Gastroesophageal sphincter (tissue), 4 donors: ENCODE measurements at regions not wholly inside any gene's neighbourhood (a gene's known extent, or its start where the extent isn't known, plus 50 kb on each side); places are given as distances from the start of the nearest gene placed in this dataset.
"Not testable (repeated sequence)": the region's sequence is repeated elsewhere in the genome, so short reads cannot be mapped to it uniquely, and the experiment has no call there.

Experiments used
- ATAC-seq: fragments of 150-250 bp; one replicate; pipeline ENCODE4 v1.9.1; 2016; ENCODE audit warnings: mild to moderate bottlenecking, moderate library complexity
- H3K27ac ChIP-seq, 4 donors: fragments of 200-600 bp; sonication (generic) in 3 of 4; 1 replicate in 3 of 4; 2 replicates in 1 of 4; pipeline ENCODE4 v1.5.1; 2016 to 2019
- H3K27me3 ChIP-seq: fragments of 200-600 bp; sonication (generic); one replicate; pipeline ENCODE4 v1.5.1; 2019
- H3K36me3 ChIP-seq, 2 donors: fragments of 200-600 bp; sonication (generic); one replicate each; pipeline ENCODE4 v1.5.1; 2019; ENCODE audit warnings: control low read depth in 1 of 2
- H3K4me1 ChIP-seq, 3 donors: fragments of 200-600 bp; sonication (generic); 1 replicate in 2 of 3; 2 replicates in 1 of 3; pipeline ENCODE4 v1.5.1; 2016 to 2019; ENCODE audit warnings: control low read depth in 2 of 3
- H3K4me3 ChIP-seq, 2 donors: fragments of 200-600 bp; sonication (generic); one replicate each; pipeline ENCODE4 v1.5.1; 2019; ENCODE audit warnings: mild to moderate bottlenecking in 1 of 2, moderate library complexity in 1 of 2
- H3K9me3 ChIP-seq, 3 donors: fragments of 200-600 bp; sonication (generic); one replicate each; pipeline ENCODE4 v1.5.1; 2017 to 2019; ENCODE audit warnings: control low read depth in 2 of 3
- CTCF ChIP-seq, 4 experiments: fragments of 200-600 bp in 2 of 4; fragments of 450-650 bp in 2 of 4; sonication (generic) in 1 of 4; IDR thresholded peaks; one replicate each; pipeline ENCODE4 v1.5.1; 2017 to 2019; ENCODE audit warnings: antibody characterized with exemption in 4 of 4, mild to moderate bottlenecking in 2 of 4, moderate library complexity in 2 of 4
- EP300 ChIP-seq: sonication (generic); formaldehyde crosslinking; IDR thresholded peaks from one replicate; pipeline ENCODE4 v1.6.1; 2017; ENCODE audit warnings: antibody characterized with exemption, mild to moderate bottlenecking
- POLR2A ChIP-seq, 2 donors: fragments of 450-650 bp; IDR thresholded peaks; one replicate each; pipeline ENCODE4 v1.6.1; 2017; ENCODE audit warnings: antibody characterized with exemption in 2 of 2, mild to moderate bottlenecking in 2 of 2, moderate library complexity in 1 of 2
- POLR2AphosphoS5 ChIP-seq: sonication (generic); formaldehyde crosslinking; IDR thresholded peaks from one replicate; pipeline ENCODE4 v1.6.1; 2017; ENCODE audit warnings: antibody characterized with exemption
- WGBS, 2 donors: methylation state at CpG; one replicate each; pipeline ENCODE4 v1.1.5; 2018; ENCODE audit warnings: low coverage in 1 of 2; 5-methylcytosine and 5-hydroxymethylcytosine counted together

GRCh38 chr5:27778121-27778520 lies 739.7 kb upstream of the CDH9 start:
- no peaks in the 10 kb centered on the region for H3K36me3 ChIP-seq
- WGBS, 2 donors, result 84 to 90% methylated on average over 4 of the region's 4 CpGs
- no peaks in the 10 kb centered on the region for H3K9me3 ChIP-seq
- TF ChIP-seq EP300, result no peak
- no peak for TF ChIP-seq POLR2A (IDR thresholded peaks at IDR 0.05)
- no peak for TF ChIP-seq POLR2AphosphoS5
- TF ChIP-seq CTCF (IDR thresholded peaks at IDR 0.05), result no peak
- no peak for ATAC-seq
- no peak overlapping the region for H3K27ac ChIP-seq
- H3K4me3 ChIP-seq, result no peak overlapping the region
- no peaks in the 10 kb centered on the region for H3K27me3 ChIP-seq
- no peaks in the 10 kb centered on the region for H3K4me1 ChIP-seq

GRCh38 chr5:27773636-27774035 lies 735.2 kb upstream of the CDH9 start:
- no peak for ATAC-seq
- Histone ChIP-seq H3K4me3 (no peak overlapping the region), H3K4me1 (no peaks in the 10 kb centered on the region), H3K9me3 (no peaks in the 10 kb centered on the region), H3K27me3 (no peaks in the 10 kb centered on the region), H3K27ac (no peak overlapping the region), H3K36me3 (no peaks in the 10 kb centered on the region)
- TF ChIP-seq POLR2A (IDR thresholded peaks at IDR 0.05) (no peak), EP300 (no peak), POLR2AphosphoS5 (no peak), CTCF (IDR thresholded peaks at IDR 0.05) (no peak)
- 38 to 52% methylated on average over 1 of the region's 1 CpG for WGBS, 2 donors

GRCh38 chr5:27773166-27773565 lies 734.8 kb upstream of the CDH9 start:
- Histone ChIP-seq H3K36me3 (no peaks in the 10 kb centered on the region), H3K4me3 (no peak overlapping the region), H3K9me3 (no peaks in the 10 kb centered on the region), H3K27me3 (no peaks in the 10 kb centered on the region), H3K4me1 (no peaks in the 10 kb centered on the region), H3K27ac (no peak overlapping the region)
- no peak for ATAC-seq
- TF ChIP-seq CTCF (IDR thresholded peaks at IDR 0.05) (no peak), POLR2AphosphoS5 (no peak), POLR2A (IDR thresholded peaks at IDR 0.05) (no peak), EP300 (no peak)
- 53 to 59% methylated on average over 3 of the region's 3 CpGs for WGBS, 2 donors

DNA sequence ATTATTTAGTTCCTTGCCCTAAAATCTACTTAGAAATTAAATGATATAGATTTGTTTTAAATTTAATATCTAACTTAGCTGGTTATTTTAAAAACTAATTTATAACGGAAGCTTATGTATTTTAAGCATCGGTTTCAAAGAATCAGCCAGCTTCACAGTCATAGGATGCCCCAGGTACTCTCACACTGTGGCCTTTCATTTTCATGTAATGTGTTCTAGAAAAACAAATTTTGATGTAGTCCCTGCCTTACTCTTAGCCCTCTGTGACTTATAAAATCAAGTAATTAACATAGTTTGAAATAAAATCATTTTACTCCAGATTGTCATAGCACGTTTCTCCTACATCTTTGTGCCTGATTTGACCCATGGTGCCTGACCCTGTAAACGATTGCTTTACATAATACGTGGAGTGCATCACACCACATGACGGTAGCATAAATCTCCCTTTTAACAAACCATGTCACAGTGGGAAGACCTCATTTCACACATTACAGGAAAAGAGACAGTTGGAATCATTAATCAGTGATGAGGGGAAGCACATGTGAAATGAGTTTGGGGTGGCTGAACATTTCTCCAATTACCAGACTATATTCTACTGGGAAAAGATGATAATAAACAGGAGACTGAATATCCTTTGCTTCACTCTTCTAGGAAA lies 731.5 kb upstream of the CDH9 start:
- Histone ChIP-seq H3K27ac (no peak overlapping the region), H3K27me3 (no peaks in the 10 kb centered on the region), H3K4me3 (no peak overlapping the region), H3K4me1 (no peaks in the 10 kb centered on the region), H3K9me3 (no peaks in the 10 kb centered on the region), H3K36me3 (no peaks in the 10 kb centered on the region)
- ATAC-seq, result no peak
- WGBS, 2 donors, result 64 to 82% methylated on average over 6 of the region's 6 CpGs
- TF ChIP-seq POLR2AphosphoS5, result no peak
- no peak for TF ChIP-seq CTCF (IDR thresholded peaks at IDR 0.05)

DNA sequence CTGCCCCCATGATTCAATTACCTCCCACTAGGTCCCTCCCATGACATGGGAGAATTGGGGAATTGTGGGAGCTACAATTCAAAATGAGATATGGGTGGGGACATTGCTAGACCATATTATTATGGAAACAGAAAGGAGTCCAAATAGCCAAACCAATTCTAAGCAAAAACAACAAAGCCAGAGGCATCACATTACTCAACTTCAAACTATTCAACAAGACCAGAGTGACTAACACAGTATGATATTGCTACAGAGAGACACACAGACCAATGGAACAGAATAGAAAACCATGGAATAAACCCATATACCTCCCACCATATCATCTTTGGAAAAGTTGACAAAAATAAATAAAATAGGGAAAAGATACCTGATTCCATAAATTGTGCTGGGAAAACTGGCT lies 710.5 kb upstream of the CDH9 start:
- Histone ChIP-seq H3K4me1 (no peaks in the 10 kb centered on the region), H3K27me3 (no peaks in the 10 kb centered on the region), H3K27ac (no peak overlapping the region), H3K4me3 (no peak overlapping the region), H3K9me3 (no peaks in the 10 kb centered on the region), H3K36me3 (no peaks in the 10 kb centered on the region)
- TF ChIP-seq CTCF (IDR thresholded peaks at IDR 0.05), result no peak
- TF ChIP-seq POLR2AphosphoS5, result no peak
- TF ChIP-seq EP300, result no peak
- no peak for TF ChIP-seq POLR2A (IDR thresholded peaks at IDR 0.05)
- no peak for ATAC-seq

DNA sequence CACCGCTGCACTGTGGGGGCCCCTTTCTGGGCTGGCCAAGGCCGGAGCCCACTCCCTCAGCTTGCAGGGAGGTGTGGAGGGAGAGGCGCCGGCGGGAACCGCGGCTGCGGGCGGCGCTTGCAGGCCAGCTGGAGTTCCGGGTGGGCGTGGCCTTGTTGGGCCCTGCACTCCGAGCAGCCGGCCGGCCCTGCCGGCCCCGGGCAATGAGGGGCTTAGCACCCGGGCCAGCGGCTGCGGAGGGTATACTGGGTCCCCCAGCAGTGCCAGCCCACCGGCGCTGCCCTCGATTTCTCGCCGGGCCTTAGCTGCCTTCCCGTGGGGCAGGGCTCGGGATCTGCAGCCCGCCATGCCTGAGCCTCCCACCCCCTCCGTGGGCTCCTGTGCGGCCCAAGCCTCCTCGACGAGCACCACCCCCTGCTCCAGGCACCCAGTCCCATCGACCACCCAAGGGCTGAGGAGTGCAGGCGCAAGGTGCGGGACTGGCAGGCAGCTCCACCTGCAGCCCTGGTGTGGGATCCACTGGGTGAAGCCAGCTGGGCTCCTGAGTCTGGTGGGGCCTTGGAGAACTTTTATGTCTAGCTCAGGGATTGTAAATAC lies 705.1 kb upstream of the CDH9 start:
- WGBS, 2 donors, result no CpG with 5 or more reads among the region's 35 CpGs
- H3K4me1 ChIP-seq, H3K27me3 ChIP-seq, H3K27ac ChIP-seq, H3K9me3 ChIP-seq, H3K4me3 ChIP-seq, H3K36me3 ChIP-seq, ATAC-seq: not testable (repeated sequence)
